HG02678 (cell line): ENCODE measurements at regions not wholly inside any gene's neighbourhood (a gene's known extent, or its start where the extent isn't known, plus 50 kb on each side); places are given as distances from the start of the nearest gene placed in this dataset.
A peak's percentile ranks its signal among the peaks of the same experiment; 100 is the strongest.
"Not testable (repeated sequence)": the region's sequence is repeated elsewhere in the genome, so short reads cannot be mapped to it uniquely, and the experiment has no call there.

ENCODE experiments used
- ATAC-seq: cut with Tn5 transposase; IDR thresholded peaks from one replicate; pipeline ENCODE4 v1.9.1; 2021; ENCODE audit warnings: mild to moderate bottlenecking, moderate library complexity; ENCODE audit not compliant: unreplicated experiment

DNA sequence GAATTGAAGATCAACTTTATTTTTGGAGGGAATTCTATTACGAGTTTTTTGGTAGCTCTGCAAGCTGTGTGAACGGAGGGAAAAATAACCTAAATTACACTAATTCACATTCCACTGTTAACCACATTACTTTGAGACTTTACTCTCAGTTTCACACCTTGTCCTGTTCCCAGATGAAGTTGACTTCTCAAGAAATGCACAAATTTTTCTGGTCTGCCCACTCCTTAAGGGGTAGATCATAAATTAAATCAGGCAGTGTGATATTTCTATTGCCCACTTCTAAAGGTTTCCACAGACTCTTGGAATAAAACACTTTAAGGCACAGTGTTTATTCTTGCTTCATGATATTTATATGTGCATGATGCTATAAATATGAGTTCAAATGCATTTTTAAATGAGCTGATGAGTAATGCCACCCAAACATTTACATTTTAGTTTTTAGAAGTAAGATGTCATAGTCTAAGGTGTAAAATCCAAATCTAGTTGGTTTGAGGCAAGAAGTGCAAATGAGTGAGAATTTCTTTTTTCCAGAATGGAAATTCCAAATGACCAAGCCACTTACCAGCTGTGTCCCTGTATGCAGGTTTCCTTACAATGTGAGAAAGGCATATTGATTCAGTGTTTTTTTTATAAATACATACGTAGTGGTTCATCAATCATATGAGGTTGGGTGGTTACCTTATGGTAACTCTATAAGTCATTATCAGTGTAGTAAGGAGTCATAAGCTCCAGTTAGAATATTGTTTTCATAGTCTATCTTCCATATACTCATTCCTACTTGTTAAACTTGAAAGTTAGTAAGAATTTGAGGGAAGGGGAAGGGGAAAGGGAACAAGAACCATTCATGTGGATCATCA lies 437.7 kb upstream of the MEF2C start:
- no peak for ATAC-seq

DNA sequence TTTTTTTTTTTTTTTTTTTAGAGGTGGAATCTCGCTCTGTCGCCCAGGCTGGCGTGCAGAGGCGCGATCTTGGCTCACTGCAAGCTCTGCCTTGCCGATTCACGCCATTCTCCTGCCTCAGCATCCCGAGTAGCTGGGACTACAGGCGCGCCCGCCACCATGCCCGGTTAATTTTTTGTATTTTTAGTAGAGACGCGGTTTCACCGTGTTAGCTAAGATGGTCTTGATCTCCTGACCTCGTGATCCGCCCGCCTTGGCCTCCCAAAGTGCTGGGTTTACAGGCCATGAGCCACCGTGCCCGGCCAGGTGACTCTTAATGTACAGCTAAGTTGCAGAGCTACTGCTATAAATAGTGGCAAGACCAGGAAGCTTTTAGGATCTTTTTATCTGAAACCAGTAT lies 434.9 kb upstream of the MEF2C start:
- not testable (repeated sequence) for ATAC-seq

DNA sequence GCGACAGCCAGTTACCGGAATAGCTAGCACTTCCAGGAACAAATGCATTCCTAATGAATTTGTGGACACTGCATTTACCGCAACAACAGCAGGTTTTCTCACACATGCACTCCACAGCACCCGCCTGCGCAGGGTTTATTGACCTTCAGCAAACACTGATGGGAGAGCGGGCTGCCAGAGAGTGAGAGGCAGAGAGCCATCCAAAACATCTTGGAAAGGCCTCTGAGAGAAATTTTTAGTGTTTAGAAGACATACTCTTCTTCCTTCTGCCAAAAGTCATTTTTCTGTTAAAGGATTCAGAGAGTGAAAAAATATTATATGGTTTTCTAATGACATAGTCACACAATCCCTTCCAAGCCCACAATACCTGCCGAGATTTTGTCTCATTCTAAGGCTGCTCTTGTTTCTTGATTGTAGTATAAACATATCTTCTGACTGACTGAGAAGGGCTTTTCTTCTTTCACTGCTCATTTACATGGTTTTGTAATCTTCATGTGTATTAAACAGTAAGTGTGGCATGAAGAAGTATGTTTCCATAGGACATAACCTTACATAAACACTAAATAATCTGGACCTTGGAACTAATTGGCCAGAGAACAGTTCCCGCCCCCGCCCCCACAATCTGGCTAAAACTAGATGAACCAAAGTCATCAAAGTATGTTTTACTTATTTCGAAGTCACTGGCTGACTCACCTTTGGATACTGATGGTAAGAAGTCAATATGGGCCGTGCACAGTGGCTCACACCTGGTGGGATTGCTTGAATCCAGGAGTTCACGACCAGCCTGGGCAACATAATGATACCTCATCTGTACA lies 432.5 kb upstream of the MEF2C start:
- ATAC-seq = no peak

DNA sequence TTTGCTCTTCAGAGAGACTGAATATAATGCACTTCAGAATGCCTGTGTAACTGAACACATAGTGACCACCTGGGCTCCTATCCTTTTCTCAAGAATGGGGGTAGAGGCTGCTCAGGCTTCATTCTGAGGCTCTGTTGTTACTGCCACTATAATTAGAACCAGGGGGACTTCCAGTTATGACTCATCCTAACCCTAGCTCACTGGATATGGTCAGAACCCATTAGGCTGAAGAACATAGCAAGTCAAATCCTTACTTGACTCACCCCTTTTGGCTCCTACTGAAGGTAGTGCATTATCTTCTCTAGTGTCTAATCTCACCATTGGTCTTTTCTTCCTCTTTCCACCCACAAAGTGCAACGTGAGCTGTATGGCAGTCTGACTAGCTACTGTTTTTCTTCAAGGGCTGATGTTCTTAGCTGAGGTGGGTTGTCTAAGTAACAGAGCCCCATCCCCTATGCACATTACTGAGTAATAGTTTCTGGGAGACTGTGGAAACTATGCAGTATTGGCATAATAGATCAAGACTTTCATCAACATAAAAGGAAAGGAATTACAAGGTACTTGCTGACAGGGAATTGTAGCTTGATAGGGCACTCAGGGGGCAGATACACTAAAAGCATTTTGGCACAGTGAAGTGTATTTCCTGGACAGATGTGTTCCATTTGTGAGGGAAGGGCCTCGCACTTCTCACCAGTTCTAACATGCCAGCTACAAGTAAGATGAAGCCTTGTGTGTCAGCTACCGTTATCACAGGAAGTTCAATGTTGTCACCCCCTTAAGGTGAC lies 431.0 kb upstream of the MEF2C start:
- ATAC-seq = peak; percentile 96

DNA sequence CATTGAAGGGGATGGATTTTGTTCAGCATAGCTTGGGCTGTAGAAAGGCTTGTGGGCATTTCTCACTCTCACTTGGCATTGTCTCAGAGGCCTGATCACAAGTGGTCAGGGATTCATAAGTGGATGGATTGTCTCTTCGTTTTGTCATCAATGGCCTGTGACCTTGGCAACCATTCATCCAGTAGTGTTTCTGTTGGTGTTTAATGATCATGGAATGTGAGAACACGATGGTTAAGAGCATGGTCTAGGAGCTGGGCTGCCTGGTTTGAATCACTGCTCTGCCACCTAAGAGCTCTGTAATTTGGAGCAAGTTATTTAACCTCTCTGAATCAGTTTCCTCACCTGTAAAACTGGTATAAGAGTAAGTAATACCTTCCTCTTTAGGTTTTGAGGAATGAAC lies 430.1 kb upstream of the MEF2C start:
- ATAC-seq = no peak

DNA sequence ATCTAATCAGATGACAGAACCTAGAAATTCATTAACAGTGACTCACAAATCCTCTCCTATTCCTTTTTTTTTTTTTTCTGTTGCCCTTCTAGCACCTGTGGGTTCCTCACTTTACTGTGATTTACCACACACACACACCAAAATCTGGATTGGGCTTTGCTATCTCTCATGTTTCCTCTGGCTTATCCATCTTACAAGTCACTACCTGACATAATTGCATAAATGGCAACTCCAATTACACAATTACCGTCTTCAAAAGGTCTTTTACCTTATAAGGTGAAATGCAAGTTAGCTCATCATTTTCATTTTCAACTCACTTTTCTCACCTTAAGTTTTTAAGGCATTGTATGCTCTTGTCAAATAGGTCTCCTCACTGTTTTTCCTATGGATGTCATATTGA lies 426.3 kb upstream of the MEF2C start:
- ATAC-seq = no peak

DNA sequence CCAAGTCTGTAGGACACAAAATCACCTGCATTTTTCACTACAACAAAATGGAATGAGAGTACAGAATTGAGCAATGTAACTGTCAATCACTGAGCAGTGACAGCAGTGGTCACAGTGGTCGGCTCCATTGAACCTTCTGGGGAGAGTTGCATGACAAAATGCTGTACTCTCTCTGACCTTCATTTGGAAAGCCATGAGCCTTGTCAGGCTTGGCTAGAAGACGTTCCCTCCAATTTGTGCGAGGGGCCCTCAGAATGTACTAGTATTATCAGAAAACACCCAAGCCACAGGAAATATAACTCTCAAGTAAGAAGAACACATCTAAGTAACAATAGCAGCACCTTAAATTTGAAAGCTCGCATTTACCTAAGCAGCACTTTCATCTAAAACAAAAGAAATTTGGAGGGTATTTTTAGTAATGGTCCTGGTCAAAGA lies 425.6 kb upstream of the MEF2C start:
- ATAC-seq = peak; percentile 94

DNA sequence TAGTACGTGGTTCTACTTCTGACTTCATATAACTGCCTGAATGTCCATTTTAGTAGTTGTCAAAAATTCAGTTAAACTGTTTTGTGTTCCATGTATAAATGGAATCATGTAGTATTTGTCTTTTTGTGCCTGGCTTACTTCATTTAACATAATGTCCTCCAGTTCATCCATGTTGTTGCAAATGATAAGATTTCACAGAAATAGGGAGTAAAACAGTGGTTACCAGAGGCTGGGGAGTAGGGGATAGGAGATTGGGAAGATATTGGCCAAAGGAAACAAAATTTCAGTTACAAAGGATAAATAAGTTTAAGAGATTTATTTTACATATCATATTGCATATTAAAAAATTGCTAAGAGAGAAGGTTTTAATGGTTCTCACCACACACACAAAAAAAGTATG lies 425.0 kb upstream of the MEF2C start:
- ATAC-seq = no peak

DNA sequence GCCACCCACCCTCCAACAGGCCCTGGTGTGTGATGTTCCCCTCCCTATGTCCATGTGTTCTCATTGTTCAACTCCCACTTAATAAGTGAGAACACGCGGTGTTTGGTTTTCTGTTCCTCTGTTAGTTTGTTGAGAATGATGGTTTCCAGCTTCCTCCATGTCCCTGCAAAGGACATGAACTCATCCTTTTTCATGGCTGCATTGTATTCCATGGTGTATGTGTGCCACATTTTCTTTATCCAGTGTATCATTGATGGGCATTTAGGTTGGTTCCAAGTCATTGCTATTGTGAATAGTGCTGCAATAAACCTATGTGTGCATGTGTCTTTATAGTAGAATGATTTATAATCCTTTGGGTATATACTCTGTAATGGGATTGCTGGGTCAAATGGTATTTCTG lies 424.2 kb upstream of the MEF2C start:
- ATAC-seq = not testable (repeated sequence)

DNA sequence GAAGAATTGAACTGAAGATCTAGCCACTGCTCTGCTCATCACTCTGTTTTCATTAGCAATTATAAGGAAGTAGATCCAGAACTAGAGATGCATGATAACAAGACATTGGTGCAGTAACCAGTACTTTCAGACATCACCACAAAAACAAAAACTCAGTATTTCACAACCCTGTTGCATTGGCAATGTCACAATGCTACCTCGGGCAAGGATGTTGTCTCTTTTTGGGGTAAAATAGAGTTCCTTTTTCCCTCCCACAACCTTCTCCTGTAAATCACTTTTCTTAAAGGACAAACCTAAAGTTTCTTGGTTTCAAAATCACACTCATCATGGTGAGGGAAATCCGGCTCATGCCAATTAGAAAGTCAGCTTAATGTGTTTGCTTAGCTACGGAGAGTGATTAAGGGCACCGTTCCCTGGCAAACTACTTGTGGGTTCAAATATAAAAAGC lies 420.1 kb upstream of the MEF2C start:
- ATAC-seq = peak; percentile 56

DNA sequence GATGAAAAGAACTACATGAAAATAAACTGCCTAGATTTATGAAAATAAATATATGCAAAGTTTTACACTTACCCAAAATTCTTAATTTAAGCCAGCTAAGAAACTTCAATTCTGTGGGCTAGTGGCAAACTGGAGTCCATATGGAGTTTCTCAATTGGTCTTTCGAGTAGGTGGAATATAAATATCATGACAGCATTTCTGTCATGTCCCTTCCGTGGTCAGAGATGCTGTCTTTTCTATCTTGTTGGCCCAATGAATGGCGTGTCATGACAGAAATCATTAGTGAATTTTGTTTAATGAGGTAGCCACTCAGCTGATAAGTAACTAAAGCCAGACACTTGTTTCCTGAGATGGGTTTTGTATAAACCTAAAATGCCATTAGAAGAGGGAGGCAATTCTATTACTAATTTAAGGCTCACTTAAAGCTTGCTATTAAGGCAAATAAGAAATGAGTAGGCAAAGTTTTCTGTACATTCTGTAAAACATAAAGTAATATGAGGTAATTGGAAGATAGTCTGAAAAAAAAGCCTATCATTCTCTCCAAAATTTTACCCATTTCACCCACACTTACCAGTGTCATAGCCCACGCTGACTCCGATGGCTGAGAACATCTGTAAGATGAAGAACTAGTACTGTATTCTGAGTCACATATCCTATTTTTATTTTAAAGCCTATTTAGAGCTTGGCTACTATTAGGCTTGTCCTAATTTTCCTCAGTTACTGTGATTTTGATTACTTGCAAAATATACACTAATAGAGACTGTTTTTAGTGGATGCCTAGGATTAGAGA lies 419.3 kb upstream of the MEF2C start:
- peak; percentile 18 for ATAC-seq

DNA sequence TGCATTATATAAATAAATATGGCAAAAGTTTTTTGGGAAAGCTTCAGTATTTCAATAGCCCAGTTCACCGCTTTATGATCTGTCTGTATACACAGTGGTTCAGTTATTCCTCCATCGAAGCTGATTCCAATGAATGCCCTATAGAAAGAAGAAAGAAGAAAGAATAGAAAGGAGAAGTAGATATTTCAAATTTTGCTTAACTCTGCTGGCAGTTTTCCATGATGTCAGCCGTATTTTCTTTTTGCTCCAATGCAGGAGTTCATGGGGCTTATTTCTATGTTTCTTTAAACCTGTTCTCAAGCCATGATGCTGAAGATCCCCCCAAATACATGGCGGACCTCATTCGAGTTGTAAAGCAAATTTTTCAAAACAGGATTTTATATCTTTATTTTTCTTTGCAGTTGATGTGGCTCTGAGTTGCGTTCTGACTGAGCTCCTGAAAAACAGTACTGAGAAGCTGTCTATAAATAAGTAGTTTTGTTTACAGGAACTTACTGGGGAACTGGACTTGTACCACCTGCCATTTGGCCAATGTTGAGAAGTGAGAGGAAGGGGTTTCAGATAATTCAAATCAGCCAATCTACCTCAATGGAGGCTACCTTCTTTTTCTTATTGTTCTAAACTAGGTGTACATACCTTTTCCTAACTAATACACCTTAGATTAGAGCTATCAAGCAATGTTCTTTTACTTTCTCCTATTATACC lies 418.5 kb upstream of the MEF2C start:
- peak; percentile 85 for ATAC-seq

DNA sequence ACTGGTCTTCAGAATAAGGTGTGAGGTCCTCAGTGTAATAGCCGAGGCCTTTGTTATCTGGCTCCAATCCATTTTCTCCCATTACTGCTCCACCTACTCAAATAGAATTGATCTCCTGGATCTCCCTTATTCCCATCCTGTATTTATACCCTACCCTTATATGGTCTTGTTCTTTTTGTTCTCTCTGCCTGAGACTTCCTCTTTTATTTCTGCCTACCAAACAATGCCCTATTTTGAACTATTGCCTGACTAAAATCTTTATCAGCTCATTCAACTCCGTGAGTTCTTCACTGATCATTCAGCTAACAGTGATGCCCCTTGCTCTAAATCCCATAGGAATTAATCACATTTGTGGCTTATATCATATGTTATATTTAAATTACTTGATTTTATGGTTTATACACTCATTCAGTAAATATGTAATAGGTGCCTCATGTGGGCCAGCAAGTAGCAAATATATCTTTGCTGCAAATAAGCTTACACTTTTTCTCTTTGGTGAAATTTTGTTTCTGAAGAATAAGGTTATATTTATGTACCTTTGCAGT lies 417.5 kb upstream of the MEF2C start:
- no peak for ATAC-seq

DNA sequence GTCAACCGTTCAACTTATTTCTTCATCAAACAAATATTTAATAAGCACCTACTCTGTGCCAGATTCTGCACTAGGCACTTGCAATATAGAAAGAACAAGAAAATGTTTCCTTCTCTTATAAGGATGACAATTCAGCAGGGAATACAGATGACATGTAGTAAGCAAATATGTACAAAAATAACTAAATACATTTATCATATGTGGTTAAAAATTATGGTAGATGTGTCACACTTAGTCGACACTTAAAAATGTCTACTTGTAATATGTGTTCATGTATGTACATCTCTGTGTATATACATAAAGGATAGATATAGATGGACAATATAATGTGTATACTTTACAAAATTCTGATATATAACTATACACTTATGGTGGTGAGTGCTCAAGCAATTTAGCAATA lies 417.0 kb upstream of the MEF2C start:
- ATAC-seq = no peak

DNA sequence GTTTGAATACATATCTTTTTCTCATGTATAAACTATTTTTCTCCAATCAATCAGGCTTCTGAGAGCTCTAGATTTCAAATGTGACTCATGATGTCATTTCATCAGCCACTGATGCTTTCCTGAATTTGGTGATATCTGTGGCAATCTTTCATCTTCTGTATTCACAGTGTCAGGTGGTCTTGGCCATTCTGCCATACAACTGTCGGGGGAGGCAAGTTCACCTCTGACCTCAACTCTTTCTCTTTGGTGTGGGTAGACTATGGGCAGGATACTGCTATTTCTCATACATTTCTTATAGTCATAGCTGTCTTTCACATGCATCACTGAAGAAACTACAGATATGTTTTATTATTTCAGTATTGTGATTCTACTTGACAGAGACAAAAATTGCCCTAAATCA lies 414.1 kb upstream of the MEF2C start:
- no peak for ATAC-seq

DNA sequence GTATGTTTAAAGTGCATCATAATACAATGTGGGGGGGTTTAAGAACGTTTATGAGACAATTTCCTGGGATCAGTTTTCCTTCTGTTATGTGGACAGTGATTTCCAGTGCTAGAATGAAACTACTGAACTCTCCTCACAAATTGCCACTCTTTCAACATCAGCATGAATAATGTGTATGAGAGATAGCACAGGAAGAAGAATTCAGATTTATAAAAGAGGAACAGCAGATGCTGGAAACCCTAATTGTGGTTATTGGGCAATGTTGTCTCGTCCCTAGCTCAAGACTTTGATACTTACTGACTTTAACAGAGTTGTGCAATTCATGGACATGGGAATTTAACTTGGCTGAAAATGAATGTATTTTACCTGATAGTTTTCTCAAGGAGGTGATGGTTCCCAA lies 410.8 kb upstream of the MEF2C start:
- ATAC-seq = no peak

DNA sequence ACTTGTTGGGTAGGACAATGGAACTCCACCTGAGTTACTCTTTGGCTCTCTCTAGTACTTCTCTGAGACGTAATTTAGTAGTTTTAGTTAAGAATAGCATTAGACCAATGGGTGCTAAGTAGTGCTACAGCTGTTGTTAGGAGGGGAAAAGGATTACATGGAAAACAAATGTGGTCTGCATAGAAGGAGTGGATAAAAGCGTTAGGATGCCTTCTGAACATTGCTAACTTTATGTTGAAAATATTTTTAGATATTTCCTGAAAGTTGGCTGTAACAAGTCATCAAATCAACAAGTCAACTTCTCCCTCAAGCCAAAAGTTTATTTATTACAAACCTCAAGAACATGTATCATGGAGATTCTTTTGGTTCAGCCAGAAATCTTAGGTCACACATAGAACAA lies 409.5 kb upstream of the MEF2C start:
- no peak for ATAC-seq

DNA sequence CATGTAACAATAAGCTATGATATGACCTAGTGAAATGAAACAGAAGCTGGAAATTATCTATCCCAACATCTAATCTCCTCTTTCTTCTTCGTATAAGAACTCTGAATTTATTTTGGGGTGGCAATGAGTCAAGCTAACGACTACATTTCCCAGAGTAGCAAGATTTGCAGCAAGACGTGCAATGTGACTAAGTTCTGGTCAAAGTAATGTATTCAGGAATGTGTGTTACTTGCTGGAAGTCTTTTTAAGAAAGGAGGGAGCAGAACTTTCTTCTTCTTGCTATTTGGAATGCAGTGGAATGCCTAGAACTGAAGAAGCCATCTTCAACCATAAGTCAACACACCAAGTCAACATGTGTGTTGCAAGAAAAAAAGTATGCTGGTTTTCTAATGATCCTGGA lies 406.6 kb upstream of the MEF2C start:
- ATAC-seq = no peak

DNA sequence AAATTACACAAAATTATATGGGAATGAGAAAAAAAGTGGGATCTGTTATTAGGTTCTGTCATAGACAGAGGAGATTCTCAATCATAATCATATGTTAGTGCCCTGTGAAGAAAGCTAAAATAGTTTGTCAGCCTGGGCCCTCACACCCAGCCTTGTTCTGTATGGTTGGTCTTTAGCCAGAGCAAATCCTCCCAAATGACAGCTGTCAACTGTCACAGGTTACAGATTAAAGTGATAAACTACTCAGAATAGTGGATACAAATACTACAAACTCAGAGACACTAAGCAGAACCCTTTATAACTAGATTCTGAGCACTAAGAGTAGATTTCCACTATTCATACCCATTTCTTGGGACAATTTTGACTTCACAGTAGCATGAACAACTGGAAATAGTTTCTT lies 405.0 kb upstream of the MEF2C start:
- ATAC-seq = no peak

DNA sequence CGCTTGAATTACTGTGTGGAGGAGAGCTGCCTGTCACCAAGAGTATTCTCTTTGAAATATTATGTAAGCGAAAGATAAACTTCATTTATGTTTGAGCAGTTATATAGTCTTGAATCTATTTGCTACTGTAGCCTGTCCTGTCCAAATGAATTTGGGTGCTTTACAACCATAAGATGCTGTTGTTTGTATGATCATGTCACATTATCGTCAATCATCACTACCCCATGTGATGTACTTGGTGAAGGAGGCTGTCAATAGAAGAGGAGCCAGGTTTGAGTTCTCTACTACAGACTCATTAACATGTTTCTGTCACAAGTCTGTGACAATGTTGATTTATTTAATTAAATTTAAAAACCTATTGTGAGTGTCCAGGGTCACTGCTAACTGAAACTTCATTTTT lies 403.3 kb upstream of the MEF2C start:
- ATAC-seq = no peak
